HG02970 (cell line): ENCODE measurements at regions not wholly inside any gene's neighbourhood (a gene's known extent, or its start where the extent isn't known, plus 50 kb on each side); places are given as distances from the start of the nearest gene placed in this dataset.
"Not testable (repeated sequence)": the region's sequence is repeated elsewhere in the genome, so short reads cannot be mapped to it uniquely, and the experiment has no call there.

ENCODE experiments used
- ATAC-seq: cut with Tn5 transposase; IDR thresholded peaks from one replicate; pipeline ENCODE4 v1.9.1; 2021; ENCODE audit warnings: mild to moderate bottlenecking, moderate library complexity, moderate number of reproducible peaks; ENCODE audit not compliant: unreplicated experiment, low FRiP score

GRCh38 chr4:149211876-149212275 lies 603.8 kb downstream of the IQCM start:
- ATAC-seq: no peak

- ATAC-seq: no peak
These were observed 612.2 kb downstream of the IQCM start for GRCh38 chr4:149203256-149204001.

GRCh38 chr4:149202117-149202516 lies 613.5 kb downstream of the IQCM start:
- no peak for ATAC-seq

- ATAC-seq: no peak
These were observed 616.0 kb downstream of the IQCM start for GRCh38 chr4:149199594-149199993.

GRCh38 chr4:149194061-149194460 lies 621.6 kb downstream of the IQCM start:
- ATAC-seq: no peak

- no peak for ATAC-seq
These were observed 627.9 kb downstream of the IQCM start for GRCh38 chr4:149187726-149188125.

- ATAC-seq: no peak
These were observed 632.0 kb downstream of the IQCM start for GRCh38 chr4:149183638-149184037.

- not testable (repeated sequence) for ATAC-seq
These were observed 634.2 kb downstream of the IQCM start for GRCh38 chr4:149181459-149181858.

GRCh38 chr4:149176039-149176438 lies 639.6 kb downstream of the IQCM start:
- no peak for ATAC-seq

- no peak for ATAC-seq
These were observed 640.1 kb downstream of the IQCM start for GRCh38 chr4:149175549-149175948.

GRCh38 chr4:149173241-149174013 lies 642.2 kb downstream of the IQCM start:
- no peak for ATAC-seq

- no peak for ATAC-seq
These were observed 647.0 kb downstream of the IQCM start for GRCh38 chr4:149168645-149169044.

- ATAC-seq: no peak
These were observed 648.8 kb downstream of the IQCM start for GRCh38 chr4:149166876-149167275.

- ATAC-seq: no peak
These were observed 649.3 kb downstream of the IQCM start for GRCh38 chr4:149166365-149166764.

- no peak for ATAC-seq
These were observed 651.4 kb downstream of the IQCM start for GRCh38 chr4:149164282-149164681.

GRCh38 chr4:149161247-149161646 lies 654.4 kb downstream of the IQCM start:
- no peak for ATAC-seq

GRCh38 chr4:149160370-149160769 lies 655.3 kb downstream of the IQCM start:
- no peak for ATAC-seq

- ATAC-seq: no peak
These were observed 656.8 kb downstream of the IQCM start for GRCh38 chr4:149158817-149159216.

GRCh38 chr4:149145803-149146202 lies 669.8 kb downstream of the IQCM start:
- ATAC-seq: no peak

GRCh38 chr4:149144060-149144459 lies 671.6 kb downstream of the IQCM start:
- ATAC-seq: no peak

- ATAC-seq: no peak
These were observed 674.3 kb downstream of the IQCM start for GRCh38 chr4:149141391-149141790.

GRCh38 chr4:149140841-149141240 lies 674.8 kb downstream of the IQCM start:
- no peak for ATAC-seq
